ENCODE measurements at regions not wholly inside any gene's neighbourhood (a gene's known extent, or its start where the extent isn't known, plus 50 kb on each side); places are given as distances from the start of the nearest gene placed in this dataset.

GRCh38 chr11:82577246-82577645 lies 156.4 kb downstream of the FAM181B start:
- no peak for FAIRE-seq
- ChIA-PET POLR2A (no interaction called here), CTCF (no interaction called here)
- H3K27ac ChIP-seq, result no peak overlapping the region
- H3K4me3 ChIP-seq, result no peak overlapping the region
- no peak for ATAC-seq
- H3K4me2 ChIP-seq, result no peak overlapping the region
- H3K4me1 ChIP-seq, result no peaks in the 10 kb centered on the region
- DNase-seq (ENCODE audit: low read depth in 1 of 2, low spot score in 1 of 2), result no peak
- H3K9me3 ChIP-seq, result no peaks in the 10 kb centered on the region
- WGBS (ENCODE audit: missing lambda C conversion rate), result 3% methylated on average over 4 of the region's 5 CpGs
- TF ChIP-seq E2F6 (IDR thresholded peaks at IDR 0.05; ENCODE audit: borderline replicate concordance, low read depth), result no peak
- TF ChIP-seq PHF8 (IDR thresholded peaks at IDR 0.05; ENCODE audit: borderline replicate concordance, low read depth), result no peak
- no peak for TF ChIP-seq KDM1A (IDR thresholded peaks at IDR 0.05; ENCODE audit: low read depth)
- TF ChIP-seq HMGXB4 (CRISPR knock-in tag; IDR thresholded peaks at IDR 0.05; ENCODE audit: borderline replicate concordance), result no peak
- no peak for TF ChIP-seq HOXB5 (CRISPR knock-in tag; IDR thresholded peaks at IDR 0.05)
- no peak for TF ChIP-seq ZC3H11A (IDR thresholded peaks at IDR 0.05)
- no peak for TF ChIP-seq HEYL (CRISPR knock-in tag; IDR thresholded peaks at IDR 0.05)
- no peak for TF ChIP-seq NPAS2 (CRISPR knock-in tag; IDR thresholded peaks at IDR 0.05; ENCODE audit: borderline replicate concordance)
- no peak for TF ChIP-seq CHD2 (IDR thresholded peaks at IDR 0.05; ENCODE audit: low read length, partially characterized antibody)
- TF ChIP-seq HES2 (IDR thresholded peaks at IDR 0.05), result no peak

- 2% methylated on average over 5 of the region's 5 CpGs for WGBS (ENCODE audit: missing lambda C conversion rate)
- ATAC-seq, result 0 out of 6 replicates have a peak, but pooled peaks of 1 of the 2 experiments have one; percentile 30
- Histone ChIP-seq H3K9me3 (no peaks in the 10 kb centered on the region), H3K4me3 (no peak overlapping the region), H3K4me2 (no peak overlapping the region), H3K4me1 (no peaks in the 10 kb centered on the region), H3K27ac (no peak overlapping the region)
- no peak for FAIRE-seq
- DNase-seq (ENCODE audit: low read depth in 1 of 2, low spot score in 1 of 2), result no peak
- no peak for TF ChIP-seq MAZ (IDR thresholded peaks at IDR 0.05; ENCODE audit: borderline replicate concordance, low read depth, low read length)
- TF ChIP-seq RARB (CRISPR knock-in tag; IDR thresholded peaks at IDR 0.05), result no peak
- no peak for TF ChIP-seq RAD21 (conservative IDR thresholded peaks at IDR 0.05 in 1 of 2, IDR thresholded peaks at IDR 0.05 in 1 of 2)
- no peak for TF ChIP-seq ZNF302 (CRISPR knock-in tag; IDR thresholded peaks at IDR 0.05)
- no peak for TF ChIP-seq POLR2AphosphoS2 (conservative IDR thresholded peaks at IDR 0.05; ENCODE audit: low read length)
- TF ChIP-seq SMC3 (IDR thresholded peaks at IDR 0.05), result no peak
- no peak for TF ChIP-seq MAX (IDR thresholded peaks at IDR 0.05)
- TF ChIP-seq JUNB (IDR thresholded peaks at IDR 0.05), result no peak
- no peak for TF ChIP-seq RFX5 (IDR thresholded peaks at IDR 0.05)
- no peak for TF ChIP-seq NR3C1 (IDR thresholded peaks at IDR 0.05)
- no peak for TF ChIP-seq PHF8 (IDR thresholded peaks at IDR 0.05; ENCODE audit: borderline replicate concordance, low read depth)
- POLR2A ChIA-PET, result no interaction called here
- CTCF ChIA-PET, result no interaction called here
Measured at GRCh38 chr11:82560836-82561235, 172.8 kb downstream of the FAM181B start.

- no peaks in the 10 kb centered on the region for H3K4me1 ChIP-seq
- no peak for ATAC-seq
- no peak for DNase-seq (ENCODE audit: low read depth in 1 of 2, low spot score in 1 of 2)
- FAIRE-seq, result no peak
- 2% methylated on average over 2 of the region's 2 CpGs for whole genome bisulfite sequencing (ENCODE audit: missing lambda C conversion rate)
- ChIA-PET CTCF (no interaction called here), POLR2A (no interaction called here)
- H3K4me3 ChIP-seq, result no peak overlapping the region
- no peak overlapping the region for H3K27ac ChIP-seq
- H3K4me2 ChIP-seq, result no peak overlapping the region
- H3K9me3 ChIP-seq, result no peaks in the 10 kb centered on the region
- TF ChIP-seq POLR2AphosphoS2 (conservative IDR thresholded peaks at IDR 0.05; ENCODE audit: low read length) (no peak), CEBPB (IDR thresholded peaks at IDR 0.05) (no peak), E2F6 (IDR thresholded peaks at IDR 0.05; ENCODE audit: borderline replicate concordance, low read depth) (no peak), CHD2 (IDR thresholded peaks at IDR 0.05; ENCODE audit: low read length, partially characterized antibody) (no peak), ZNF302 (CRISPR knock-in tag; IDR thresholded peaks at IDR 0.05) (no peak), HMGXB4 (CRISPR knock-in tag; IDR thresholded peaks at IDR 0.05; ENCODE audit: borderline replicate concordance) (no peak), MAZ (IDR thresholded peaks at IDR 0.05; ENCODE audit: borderline replicate concordance, low read depth, low read length) (no peak), TP53 (CRISPR knock-in tag; IDR thresholded peaks at IDR 0.05) (no peak), BCL3 (IDR thresholded peaks at IDR 0.05) (no peak), CBX8 (IDR thresholded peaks at IDR 0.05) (no peak), CTCF (IDR thresholded peaks at IDR 0.05) (no peak)
Measured at GRCh38 chr11:82559609-82560008, 174.1 kb downstream of the FAM181B start.
